Liver (tissue), 3 donors: ENCODE measurements at regions not wholly inside any gene's neighbourhood (a gene's known extent, or its start where the extent isn't known, plus 50 kb on each side); places are given as distances from the start of the nearest gene placed in this dataset.

Source experiments
- ATF3 ChIP-seq: IDR thresholded peaks from 2 replicates; pipeline ENCODE4 v1.6.1; 2016; ENCODE audit warnings: antibody characterized with exemption
- CTCF ChIP-seq: fragments of 150-350 bp; IDR thresholded peaks from 2 replicates; pipeline ENCODE4 v1.5.1; 2017; ENCODE audit warnings: improper control_type of control experiment, low read depth, low read length; ENCODE audit not compliant: missing input control
- EGR1 ChIP-seq, 2 donors: IDR thresholded peaks; 2 replicates each; pipeline ENCODE4 v1.6.1; 2016 to 2018; ENCODE audit warnings: antibody characterized with exemption in 2 of 2, low read depth in 2 of 2
- FOXA1 ChIP-seq: IDR thresholded peaks from 2 replicates; pipeline ENCODE4 v1.6.1; 2016; ENCODE audit warnings: antibody characterized with exemption
- FOXA2 ChIP-seq: IDR thresholded peaks from 2 replicates; pipeline ENCODE4 v1.6.1; 2016; ENCODE audit warnings: antibody characterized with exemption
- GABPA ChIP-seq, 2 donors: IDR thresholded peaks in 1 of 2; conservative IDR thresholded peaks in 1 of 2; 2 replicates each; pipeline ENCODE4 v1.6.1; 2016; ENCODE audit warnings: antibody characterized with exemption in 2 of 2, mild to moderate bottlenecking in 1 of 2, moderate library complexity in 1 of 2
- HNF4A ChIP-seq, 2 donors: conservative IDR thresholded peaks; 2 replicates each; pipeline ENCODE4 v1.6.1; 2016; ENCODE audit warnings: antibody characterized with exemption in 2 of 2, mild to moderate bottlenecking in 2 of 2
- JUND ChIP-seq, 2 donors: IDR thresholded peaks; 2 replicates each; pipeline ENCODE4 v1.6.1; 2016; ENCODE audit warnings: antibody characterized with exemption in 2 of 2
- MAX ChIP-seq: IDR thresholded peaks from 2 replicates; pipeline ENCODE4 v1.6.1; 2016; ENCODE audit warnings: antibody characterized with exemption
- RAD21 ChIP-seq, 2 donors: IDR thresholded peaks; 2 replicates each; pipeline ENCODE4 v1.6.1; 2016; ENCODE audit warnings: antibody characterized with exemption in 2 of 2, mild to moderate bottlenecking in 2 of 2
- REST ChIP-seq: IDR thresholded peaks from 2 replicates; pipeline ENCODE4 v1.6.1; 2016; ENCODE audit warnings: antibody characterized with exemption, mild to moderate bottlenecking
- SP1 ChIP-seq: IDR thresholded peaks from 2 replicates; pipeline ENCODE4 v1.6.1; 2018; ENCODE audit warnings: antibody characterized with exemption, mild to moderate bottlenecking
- TAF1 ChIP-seq: conservative IDR thresholded peaks from 2 replicates; pipeline ENCODE4 v1.6.1; 2016; ENCODE audit warnings: antibody characterized with exemption, mild to moderate bottlenecking
- YY1 ChIP-seq: IDR thresholded peaks from 2 replicates; pipeline ENCODE4 v1.6.1; 2016; ENCODE audit warnings: antibody characterized with exemption, mild to moderate bottlenecking
- donor health status: healthy.
- donor health status: healthy.

GRCh38 chr3:157819270-157820156 lies 286.7 kb downstream of the SHOX2 start:
- TF ChIP-seq FOXA2: no peak
- TF ChIP-seq FOXA1: no peak
- TF ChIP-seq RAD21 (IDR thresholded peaks at IDR 0.05): no peak
- TF ChIP-seq MAX: no peak
- no peak for TF ChIP-seq SP1
- TF ChIP-seq EGR1 (IDR thresholded peaks at IDR 0.05; ENCODE audit: low read depth in 2 of 2): no peak
- TF ChIP-seq JUND (IDR thresholded peaks at IDR 0.05): no peak
- no peak for TF ChIP-seq YY1
- no peak for TF ChIP-seq CTCF
- no peak for TF ChIP-seq TAF1
- no peak for TF ChIP-seq ATF3
- no peak for TF ChIP-seq GABPA (IDR thresholded peaks at IDR 0.05 in 1 of 2, conservative IDR thresholded peaks at IDR 0.05 in 1 of 2)
- no peak for TF ChIP-seq REST
- no peak for TF ChIP-seq HNF4A (conservative IDR thresholded peaks at IDR 0.05)
